ENCODE measurements at regions not wholly inside any gene's neighbourhood (a gene's known extent, or its start where the extent isn't known, plus 50 kb on each side); places are given as distances from the start of the nearest gene placed in this dataset.

- Histone ChIP-seq H3K27ac (ENCODE audit: low read length in 2 of 2) (no peak overlapping the region), H3K4me3 (ENCODE audit: control extremely low read depth in 1 of 5, extremely low read depth in 1 of 5, insufficient read depth in 1 of 5, low read depth in 2 of 5, low read length in 4 of 5) (no peak overlapping the region), H3K79me2 (ENCODE audit: control insufficient read depth, insufficient read depth, low read length) (no peaks in the 10 kb centered on the region), H3K36me3 (replicated peaks in 1 of 2; ENCODE audit: control extremely low read depth in 1 of 2, control insufficient read depth in 1 of 2, extremely low read depth in 1 of 2, insufficient read depth in 2 of 2, low read length in 1 of 2) (no peaks in the 10 kb centered on the region), H3K9me3 (ENCODE audit: control extremely low read depth in 1 of 3, control insufficient read depth in 2 of 3, insufficient read depth in 1 of 3, low read length in 2 of 3) (no peaks in the 10 kb centered on the region), H3K4me1 (ENCODE audit: control insufficient read depth in 2 of 2, insufficient read depth in 2 of 2, low read length in 2 of 2) (no peaks in the 10 kb centered on the region), H3K4me2 (replicated peaks; ENCODE audit: low read depth, low read length, poor library complexity, severe bottlenecking) (no peak overlapping the region), H2AFZ (ENCODE audit: insufficient read depth, low read depth, low read length, poor library complexity, severe bottlenecking) (no peak overlapping the region), H3K9ac (ENCODE audit: low read length) (no peak overlapping the region), H3K27me3 (replicated peaks in 1 of 4; ENCODE audit: control extremely low read depth in 1 of 4, control insufficient read depth in 3 of 4, insufficient read depth in 4 of 4, low read length in 3 of 4) (no peaks in the 10 kb centered on the region), H4K20me1 (ENCODE audit: control insufficient read depth, insufficient read depth, low read length, poor library complexity, severe bottlenecking) (no peaks in the 10 kb centered on the region)
- ChIA-PET CTCF (no interaction called here), POLR2A (no interaction called here)
- no peaks in the 10 kb centered on the region for H3K4me1 Mint-ChIP-seq
- intact Hi-C loops (cut with micrococcal nuclease): no loop called here
- H3K4me3 Mint-ChIP-seq: no peak overlapping the region
- no peak for DNase-seq
- H3K27ac Mint-ChIP-seq: no peak overlapping the region
- peaks cover 3% of the 10 kb centered on the region for H3K27me3 Mint-ChIP-seq
- TF ChIP-seq EZH2 (IDR thresholded peaks at IDR 0.05; ENCODE audit: borderline replicate concordance, insufficient read depth, low read depth, low read length, poor library complexity, severe bottlenecking): no peak
- TF ChIP-seq, protein P1, sequence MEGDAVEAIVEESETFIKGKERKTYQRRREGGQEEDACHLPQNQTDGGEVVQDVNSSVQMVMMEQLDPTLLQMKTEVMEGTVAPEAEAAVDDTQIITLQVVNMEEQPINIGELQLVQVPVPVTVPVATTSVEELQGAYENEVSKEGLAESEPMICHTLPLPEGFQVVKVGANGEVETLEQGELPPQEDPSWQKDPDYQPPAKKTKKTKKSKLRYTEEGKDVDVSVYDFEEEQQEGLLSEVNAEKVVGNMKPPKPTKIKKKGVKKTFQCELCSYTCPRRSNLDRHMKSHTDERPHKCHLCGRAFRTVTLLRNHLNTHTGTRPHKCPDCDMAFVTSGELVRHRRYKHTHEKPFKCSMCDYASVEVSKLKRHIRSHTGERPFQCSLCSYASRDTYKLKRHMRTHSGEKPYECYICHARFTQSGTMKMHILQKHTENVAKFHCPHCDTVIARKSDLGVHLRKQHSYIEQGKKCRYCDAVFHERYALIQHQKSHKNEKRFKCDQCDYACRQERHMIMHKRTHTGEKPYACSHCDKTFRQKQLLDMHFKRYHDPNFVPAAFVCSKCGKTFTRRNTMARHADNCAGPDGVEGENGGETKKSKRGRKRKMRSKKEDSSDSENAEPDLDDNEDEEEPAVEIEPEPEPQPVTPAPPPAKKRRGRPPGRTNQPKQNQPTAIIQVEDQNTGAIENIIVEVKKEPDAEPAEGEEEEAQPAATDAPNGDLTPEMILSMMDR (IDR thresholded peaks at IDR 0.05): no peak
- no peak for ATAC-seq (ENCODE audit: low read depth)
- WGBS (ENCODE audit: insufficient coverage): 80% methylated on average over 1 of the region's 5 CpGs
- no peaks in the 10 kb centered on the region for H3K9me3 Mint-ChIP-seq (ENCODE audit: insufficient read depth)
Measured at GRCh38 chr5:163645421-163646416, 140.3 kb downstream of the MAT2B start.

DNA sequence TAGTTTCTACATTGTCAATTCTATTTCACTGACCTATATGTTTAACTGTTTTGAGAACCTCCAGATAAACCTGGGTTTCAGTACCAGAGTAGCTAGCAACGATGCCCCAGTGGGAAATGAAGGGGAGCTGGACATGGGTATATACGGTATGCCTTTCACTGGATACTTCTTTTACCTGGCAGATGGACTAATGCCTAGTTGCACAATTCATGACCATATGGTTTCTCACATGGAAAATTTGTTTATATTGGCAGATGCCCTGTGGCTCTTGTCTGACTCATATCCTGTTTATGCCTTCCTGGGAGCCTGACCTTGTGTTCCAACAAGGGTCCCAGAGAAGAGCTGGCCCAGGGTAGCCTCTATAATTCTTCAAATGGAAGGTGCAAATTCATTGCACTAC is 144.1 kb downstream of the MAT2B start:
- WGBS (ENCODE audit: insufficient coverage): 75% methylated on average over 2 of the region's 2 CpGs
- no peak for ATAC-seq (ENCODE audit: low read depth)
- H3K4me1 Mint-ChIP-seq: no peaks in the 10 kb centered on the region
- TF ChIP-seq, protein P1 (IDR thresholded peaks at IDR 0.05): no peak
- no peak for TF ChIP-seq EZH2 (IDR thresholded peaks at IDR 0.05; ENCODE audit: borderline replicate concordance, insufficient read depth, low read depth, low read length, poor library complexity, severe bottlenecking)
- Histone ChIP-seq H3K9ac (ENCODE audit: low read length) (no peak overlapping the region), H3K79me2 (ENCODE audit: control insufficient read depth, insufficient read depth, low read length) (no peaks in the 10 kb centered on the region), H3K4me2 (replicated peaks; ENCODE audit: low read depth, low read length, poor library complexity, severe bottlenecking) (no peak overlapping the region), H3K27ac (ENCODE audit: low read length in 2 of 2) (no peak overlapping the region), H3K4me1 (ENCODE audit: control insufficient read depth in 2 of 2, insufficient read depth in 2 of 2, low read length in 2 of 2) (no peaks in the 10 kb centered on the region), H4K20me1 (ENCODE audit: control insufficient read depth, insufficient read depth, low read length, poor library complexity, severe bottlenecking) (no peaks in the 10 kb centered on the region), H3K36me3 (replicated peaks in 1 of 2; ENCODE audit: control extremely low read depth in 1 of 2, control insufficient read depth in 1 of 2, extremely low read depth in 1 of 2, insufficient read depth in 2 of 2, low read length in 1 of 2) (no peaks in the 10 kb centered on the region), H3K4me3 (ENCODE audit: control extremely low read depth in 1 of 5, extremely low read depth in 1 of 5, insufficient read depth in 1 of 5, low read depth in 2 of 5, low read length in 4 of 5) (no peak overlapping the region), H3K27me3 (replicated peaks in 1 of 4; ENCODE audit: control extremely low read depth in 1 of 4, control insufficient read depth in 3 of 4, insufficient read depth in 4 of 4, low read length in 3 of 4) (no peaks in the 10 kb centered on the region), H3K9me3 (ENCODE audit: control extremely low read depth in 1 of 3, control insufficient read depth in 2 of 3, insufficient read depth in 1 of 3, low read length in 2 of 3) (no peaks in the 10 kb centered on the region), H2AFZ (ENCODE audit: insufficient read depth, low read depth, low read length, poor library complexity, severe bottlenecking) (no peak overlapping the region)
- intact Hi-C loops (cut with micrococcal nuclease): no loop called here
- H3K27me3 Mint-ChIP-seq: no peaks in the 10 kb centered on the region
- POLR2A ChIA-PET: no interaction called here
- CTCF ChIA-PET: no interaction called here
- no peak for DNase-seq
- no peak overlapping the region for H3K27ac Mint-ChIP-seq
- no peak overlapping the region for H3K4me3 Mint-ChIP-seq
- no peaks in the 10 kb centered on the region for H3K9me3 Mint-ChIP-seq (ENCODE audit: insufficient read depth)
